Tibial nerve (tissue), 4 donors: ENCODE measurements at regions not wholly inside any gene's neighbourhood (a gene's known extent, or its start where the extent isn't known, plus 50 kb on each side); places are given as distances from the start of the nearest gene placed in this dataset.
"Not testable (repeated sequence)": the region's sequence is repeated elsewhere in the genome, so short reads cannot be mapped to it uniquely, and the experiment has no call there.

Experiments
- EP300 ChIP-seq, 2 donors: sonication (generic); formaldehyde crosslinking; IDR thresholded peaks; one replicate each; pipeline ENCODE4 v1.6.1; 2017; ENCODE audit warnings: antibody characterized with exemption in 2 of 2, mild to moderate bottlenecking in 1 of 2
- POLR2A ChIP-seq, 2 donors: fragments of 450-650 bp; IDR thresholded peaks; one replicate each; pipeline ENCODE4 v1.6.1; 2017; ENCODE audit warnings: antibody characterized with exemption in 2 of 2, mild to moderate bottlenecking in 2 of 2, moderate library complexity in 2 of 2
- TF ChIP-seq, protein P1 (sequence below), 5 experiments: fragments of 200-600 bp in 3 of 5; fragments of 450-650 bp in 2 of 5; sonication (generic) in 3 of 5; IDR thresholded peaks; one replicate each; pipeline ENCODE4 v1.5.1; 2016 to 2019; ENCODE audit warnings: antibody characterized with exemption in 5 of 5, mild to moderate bottlenecking in 3 of 5, moderate library complexity in 2 of 5

- TF ChIP-seq, protein P1, sequence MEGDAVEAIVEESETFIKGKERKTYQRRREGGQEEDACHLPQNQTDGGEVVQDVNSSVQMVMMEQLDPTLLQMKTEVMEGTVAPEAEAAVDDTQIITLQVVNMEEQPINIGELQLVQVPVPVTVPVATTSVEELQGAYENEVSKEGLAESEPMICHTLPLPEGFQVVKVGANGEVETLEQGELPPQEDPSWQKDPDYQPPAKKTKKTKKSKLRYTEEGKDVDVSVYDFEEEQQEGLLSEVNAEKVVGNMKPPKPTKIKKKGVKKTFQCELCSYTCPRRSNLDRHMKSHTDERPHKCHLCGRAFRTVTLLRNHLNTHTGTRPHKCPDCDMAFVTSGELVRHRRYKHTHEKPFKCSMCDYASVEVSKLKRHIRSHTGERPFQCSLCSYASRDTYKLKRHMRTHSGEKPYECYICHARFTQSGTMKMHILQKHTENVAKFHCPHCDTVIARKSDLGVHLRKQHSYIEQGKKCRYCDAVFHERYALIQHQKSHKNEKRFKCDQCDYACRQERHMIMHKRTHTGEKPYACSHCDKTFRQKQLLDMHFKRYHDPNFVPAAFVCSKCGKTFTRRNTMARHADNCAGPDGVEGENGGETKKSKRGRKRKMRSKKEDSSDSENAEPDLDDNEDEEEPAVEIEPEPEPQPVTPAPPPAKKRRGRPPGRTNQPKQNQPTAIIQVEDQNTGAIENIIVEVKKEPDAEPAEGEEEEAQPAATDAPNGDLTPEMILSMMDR (IDR thresholded peaks at IDR 0.05), result not testable (repeated sequence)
- not testable (repeated sequence) for TF ChIP-seq EP300, POLR2A (IDR thresholded peaks at IDR 0.05)
Measured at GRCh38 chr9:42288002-42288864, 104.8 kb downstream of the SPATA31A6 start.
